ENCODE measurements at regions not wholly inside any gene's neighbourhood (a gene's known extent, or its start where the extent isn't known, plus 50 kb on each side); places are given as distances from the start of the nearest gene placed in this dataset.

DNA sequence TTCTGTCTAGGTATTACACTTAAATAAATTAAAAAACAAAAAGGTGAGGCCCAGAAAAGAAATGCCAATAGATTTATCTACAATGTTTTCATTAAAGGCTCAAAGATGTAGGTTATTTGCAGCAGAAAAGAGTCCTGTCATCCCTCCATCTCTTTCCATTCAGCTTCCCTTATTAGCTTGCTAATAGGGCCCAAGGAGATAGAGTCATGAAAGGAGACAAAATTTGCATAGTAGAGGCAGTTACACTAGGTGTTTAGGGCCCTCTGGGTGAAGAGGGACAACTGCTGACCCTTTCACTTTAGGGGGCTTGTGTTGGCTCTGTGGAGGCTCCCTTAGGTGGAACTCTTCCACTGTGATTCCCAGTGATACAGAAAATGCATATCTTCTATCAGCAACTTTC lies 58.4 kb upstream of the TACR3 start:
- Histone ChIP-seq H3K27me3 (ENCODE audit: control insufficient read depth in 2 of 2, insufficient read depth in 2 of 2, low read length in 2 of 2) (no peaks in the 10 kb centered on the region), H4K20me1 (replicated peaks; ENCODE audit: control insufficient read depth, insufficient read depth, low read length) (no peaks in the 10 kb centered on the region), H3K27ac (ENCODE audit: extremely low read depth, low read depth, low read length) (no peak overlapping the region), H3K36me3 (ENCODE audit: control insufficient read depth, insufficient read depth, low read length) (no peaks in the 10 kb centered on the region), H2AFZ (ENCODE audit: low read depth, low read length) (no peak overlapping the region), H3K4me1 (replicated peaks in 1 of 2; ENCODE audit: control insufficient read depth in 2 of 2, insufficient read depth in 2 of 2, low read length in 2 of 2) (no peaks in the 10 kb centered on the region), H3K9me3 (replicated peaks; ENCODE audit: control insufficient read depth, insufficient read depth, low read depth, low read length) (no peaks in the 10 kb centered on the region; the same call in 1 of the 2 replicates), H3K9me1 (ENCODE audit: control insufficient read depth, insufficient read depth, low read length) (no peaks in the 10 kb centered on the region), H3K4me2 (ENCODE audit: insufficient read depth, low read length) (no peak overlapping the region), H3K9ac (ENCODE audit: insufficient read depth in 1 of 2, low read depth in 2 of 2, low read length in 2 of 2) (no peak overlapping the region), H3K79me2 (ENCODE audit: control insufficient read depth, insufficient read depth, low read length) (no peaks in the 10 kb centered on the region), H3K4me3 (no peak overlapping the region)
- ATAC-seq (no peak), DNase-seq (ENCODE audit: extremely low read depth in 1 of 4, low spot score in 3 of 4) (no peak), FAIRE-seq (no peak)
- ChIA-PET CTCF (ENCODE audit: low intra/inter-chr PET ratio) (no interaction called here), POLR2A (no interaction called here)
- no TSS peak for BruUV-seq (replicated peaks)
- TF ChIP-seq KAT8 (IDR thresholded peaks at IDR 0.05; ENCODE audit: low read depth) (no peak), CREB3L1 (IDR thresholded peaks at IDR 0.05; ENCODE audit: borderline replicate concordance, low read depth) (no peak), COPS2 (conservative IDR thresholded peaks at IDR 0.05) (no peak), CC2D1A (IDR thresholded peaks at IDR 0.05) (no peak), RUNX1 (IDR thresholded peaks at IDR 0.05; ENCODE audit: low read depth) (no peak), HSF4 (CRISPR knock-in tag; IDR thresholded peaks at IDR 0.05; ENCODE audit: borderline replicate concordance) (no peak), DIDO1 (tag; IDR thresholded peaks at IDR 0.05; ENCODE audit: low read depth) (no peak), ZFP91 (CRISPR knock-in tag; IDR thresholded peaks at IDR 0.05) (no peak), GATAD2B (IDR thresholded peaks at IDR 0.05; ENCODE audit: borderline replicate concordance) (no peak), ZNF41 (CRISPR knock-in tag; conservative IDR thresholded peaks at IDR 0.05) (no peak), ZC3H8 (IDR thresholded peaks at IDR 0.05) (no peak), ZNF592 (IDR thresholded peaks at IDR 0.05) (no peak), MYNN (IDR thresholded peaks at IDR 0.05) (no peak), MYNN (CRISPR knock-in tag; IDR thresholded peaks at IDR 0.05) (no peak), SIN3A (IDR thresholded peaks at IDR 0.05; ENCODE audit: borderline replicate concordance in 2 of 2, control insufficient read depth in 1 of 2, low read depth in 2 of 2, low read length in 2 of 2) (no peak), FOXJ2 (tag; IDR thresholded peaks at IDR 0.05) (no peak), HCFC1 (IDR thresholded peaks at IDR 0.05; ENCODE audit: low read depth, low read length) (no peak)
- in situ Hi-C loops (cut with MboI) (loop anchor here (25.0 kb wide), 1 partner anchor 566 kb away; no protein-coding TSS in a partner anchor), intact Hi-C loops (cut with micrococcal nuclease) (no loop called here)
